Cardiac fibroblast (primary cell): ENCODE measurements at regions not wholly inside any gene's neighbourhood (a gene's known extent, or its start where the extent isn't known, plus 50 kb on each side); places are given as distances from the start of the nearest gene placed in this dataset.

Experiments used
- DNase-seq, 2 donors: peaks; one replicate each; pipeline versions ENCODE4 v3.0.0 to v3.0.0-alpha.2; 2010; ENCODE audit warnings: low read depth in 2 of 2
- H3K4me3 ChIP-seq, 2 donors: replicated peaks in 1 of 2; 1 replicate in 1 of 2; 2 replicates in 1 of 2; pipeline ENCODE4 v1.5.1; 2011; ENCODE audit warnings: low read depth in 2 of 2, low read length in 2 of 2, mild to moderate bottlenecking in 2 of 2, moderate library complexity in 1 of 2
- TF ChIP-seq, protein P1 (sequence below): IDR thresholded peaks from one replicate; pipeline ENCODE4 v1.5.1; 2011; ENCODE audit warnings: low read depth, mild to moderate bottlenecking, low read length, inconsistent platforms

DNA sequence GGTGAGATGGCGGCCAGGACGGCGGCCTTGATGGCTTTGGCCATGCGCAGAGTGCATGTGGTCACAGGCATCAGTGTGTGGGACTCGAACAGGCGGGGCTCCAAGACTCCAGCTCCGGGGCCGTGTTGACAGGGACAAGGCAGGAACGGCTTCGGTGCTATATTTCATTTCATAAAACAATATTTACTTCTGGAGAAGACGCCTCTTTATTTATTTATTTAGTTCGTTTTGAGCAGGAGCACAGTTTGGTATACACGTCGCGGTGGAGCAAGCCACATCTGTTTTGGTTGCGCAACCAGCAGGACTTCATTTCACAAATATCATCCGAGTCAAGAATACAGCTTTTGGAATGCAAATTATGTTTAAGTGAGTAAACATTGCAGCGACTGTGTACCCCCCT lies 166.7 kb upstream of the TSHZ3 start:
- peak in 1 of 2 donors; percentile 2 for DNase-seq
- TF ChIP-seq, protein P1, sequence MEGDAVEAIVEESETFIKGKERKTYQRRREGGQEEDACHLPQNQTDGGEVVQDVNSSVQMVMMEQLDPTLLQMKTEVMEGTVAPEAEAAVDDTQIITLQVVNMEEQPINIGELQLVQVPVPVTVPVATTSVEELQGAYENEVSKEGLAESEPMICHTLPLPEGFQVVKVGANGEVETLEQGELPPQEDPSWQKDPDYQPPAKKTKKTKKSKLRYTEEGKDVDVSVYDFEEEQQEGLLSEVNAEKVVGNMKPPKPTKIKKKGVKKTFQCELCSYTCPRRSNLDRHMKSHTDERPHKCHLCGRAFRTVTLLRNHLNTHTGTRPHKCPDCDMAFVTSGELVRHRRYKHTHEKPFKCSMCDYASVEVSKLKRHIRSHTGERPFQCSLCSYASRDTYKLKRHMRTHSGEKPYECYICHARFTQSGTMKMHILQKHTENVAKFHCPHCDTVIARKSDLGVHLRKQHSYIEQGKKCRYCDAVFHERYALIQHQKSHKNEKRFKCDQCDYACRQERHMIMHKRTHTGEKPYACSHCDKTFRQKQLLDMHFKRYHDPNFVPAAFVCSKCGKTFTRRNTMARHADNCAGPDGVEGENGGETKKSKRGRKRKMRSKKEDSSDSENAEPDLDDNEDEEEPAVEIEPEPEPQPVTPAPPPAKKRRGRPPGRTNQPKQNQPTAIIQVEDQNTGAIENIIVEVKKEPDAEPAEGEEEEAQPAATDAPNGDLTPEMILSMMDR, result no peak
- H3K4me3 ChIP-seq, result no peak overlapping the region

DNA sequence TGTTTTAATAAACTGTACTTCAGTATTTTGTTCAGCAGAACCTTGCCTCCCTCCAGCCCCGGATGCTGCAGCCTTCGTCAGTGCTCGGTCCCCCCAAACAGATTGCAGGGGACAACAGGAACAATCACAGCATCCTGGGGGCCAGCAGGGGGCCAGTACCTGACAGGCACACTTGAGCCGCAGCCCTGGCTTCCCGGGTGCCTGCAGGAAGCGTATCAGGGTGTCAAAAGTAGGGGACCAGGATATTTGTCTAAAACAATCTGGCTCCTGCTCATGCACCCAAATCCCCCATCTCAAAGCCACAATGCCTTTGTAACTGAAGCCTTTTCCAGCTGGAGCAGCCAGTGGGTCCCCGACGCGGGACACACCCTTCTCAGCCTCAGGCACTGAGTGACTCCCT lies 167.5 kb upstream of the TSHZ3 start:
- DNase-seq, result no peak

DNA sequence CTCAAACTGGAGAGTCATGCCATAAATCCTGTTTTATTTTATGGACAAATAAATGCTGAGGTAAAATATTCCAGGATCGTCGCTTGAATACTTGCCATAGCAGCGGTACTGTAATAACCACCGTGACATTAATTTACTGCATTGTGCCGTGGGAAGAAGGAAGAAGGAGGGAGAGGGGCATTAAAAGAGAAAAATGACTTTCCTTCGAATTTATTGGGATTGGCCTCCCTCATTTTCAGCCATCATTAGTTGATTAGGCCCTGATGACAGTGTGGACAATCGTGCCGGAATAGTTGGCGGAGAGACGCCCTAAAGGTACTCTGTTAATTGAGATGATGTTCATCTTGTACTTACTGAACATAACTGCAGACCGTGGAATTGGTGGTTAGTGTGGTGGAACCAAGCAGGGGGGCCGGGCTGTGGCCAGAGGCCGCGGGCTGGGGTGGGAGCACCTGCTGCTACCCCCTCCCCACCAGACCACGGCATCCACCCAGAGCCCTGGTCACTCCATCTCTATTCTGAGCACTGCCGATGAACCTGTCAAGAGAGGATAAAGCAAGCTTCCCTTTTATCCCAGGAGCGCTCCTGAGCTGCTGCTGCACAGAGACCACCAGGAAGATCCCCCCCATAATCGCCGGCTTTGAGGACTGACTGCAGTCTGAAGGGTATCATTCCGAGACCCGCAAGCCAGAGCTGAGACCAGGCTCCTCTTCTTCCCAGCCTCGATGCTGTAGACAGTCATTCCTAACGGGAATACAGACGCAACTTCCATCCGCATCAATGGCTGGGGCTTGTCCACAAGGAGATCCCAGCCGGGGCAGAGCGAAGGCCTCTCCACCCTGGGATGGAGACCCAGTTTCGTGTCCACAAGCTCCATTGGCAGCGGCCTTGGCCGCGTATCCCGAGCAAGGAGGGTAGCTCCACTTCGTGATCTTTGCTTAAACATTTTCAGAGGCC lies 168.3 kb upstream of the TSHZ3 start:
- TF ChIP-seq, protein P1, result no peak
- H3K4me3 ChIP-seq, result no peak overlapping the region
- DNase-seq, result no peak

More for the DNA sequence above, 167.5 kb upstream of the TSHZ3 start:
- H3K4me3 ChIP-seq, result no peak overlapping the region
- TF ChIP-seq, protein P1, result no peak

DNA sequence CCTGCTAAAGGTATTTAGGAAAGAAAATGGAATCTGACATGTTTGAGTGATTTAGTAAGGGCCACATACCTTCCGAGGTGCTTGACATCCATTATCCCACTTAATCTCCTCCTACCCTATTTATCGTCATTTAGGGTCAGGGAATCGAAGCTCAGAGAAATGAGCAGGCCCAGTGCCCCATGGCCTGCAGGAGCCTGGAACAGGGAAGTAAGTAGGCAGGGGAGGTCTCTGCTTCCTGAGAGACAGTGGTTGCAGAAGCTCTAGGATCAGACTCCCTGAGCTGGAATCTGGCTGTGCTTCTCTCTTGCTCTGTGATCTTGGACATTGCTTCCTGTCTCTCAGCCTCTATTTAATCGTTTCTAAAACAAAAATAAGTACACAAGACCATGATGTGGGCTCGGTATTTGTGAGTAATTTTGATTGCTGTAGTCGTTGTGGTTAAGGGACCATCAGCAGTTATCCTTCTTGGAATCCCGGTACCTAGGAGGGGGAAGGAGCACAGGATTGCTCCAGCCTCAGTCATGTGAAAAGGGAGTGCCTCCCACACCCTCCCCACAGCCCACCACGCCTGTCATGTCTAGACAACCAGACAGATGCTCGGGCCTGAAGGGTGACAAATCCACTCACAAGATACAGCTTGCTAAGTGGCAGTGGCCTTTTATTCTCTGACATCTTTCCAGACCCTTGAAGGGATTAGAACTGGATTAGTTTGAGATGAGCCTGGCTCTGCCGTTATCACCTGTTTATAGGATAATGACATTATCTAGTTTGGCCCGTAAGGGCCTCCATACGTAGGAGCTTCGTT lies 169.2 kb upstream of the TSHZ3 start:
- no peak for DNase-seq
- no peak overlapping the region for H3K4me3 ChIP-seq

DNA sequence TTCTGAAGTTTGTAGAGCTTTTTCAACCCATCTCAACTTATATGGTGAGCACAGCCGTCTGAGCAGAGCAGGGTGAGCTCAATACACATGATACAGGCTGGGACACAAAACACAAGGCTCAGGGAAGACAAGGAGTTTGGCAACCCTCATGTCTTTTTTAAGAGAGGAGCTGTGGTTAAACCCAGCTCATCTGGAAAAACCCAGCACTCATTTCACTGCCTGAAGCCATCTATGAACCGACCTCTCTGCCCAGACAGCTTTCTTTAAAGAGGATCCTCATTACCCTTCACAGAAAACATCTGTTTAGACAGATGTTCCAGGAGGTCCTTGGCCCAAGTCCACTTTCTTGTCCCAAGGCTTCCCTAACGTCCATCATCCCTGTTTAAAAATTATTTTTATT lies 170.0 kb upstream of the TSHZ3 start:
- TF ChIP-seq, protein P1, result no peak
- no peak overlapping the region for H3K4me3 ChIP-seq
- DNase-seq, result no peak

More for the DNA sequence above, 169.2 kb upstream of the TSHZ3 start:
- TF ChIP-seq, protein P1, result no peak

DNA sequence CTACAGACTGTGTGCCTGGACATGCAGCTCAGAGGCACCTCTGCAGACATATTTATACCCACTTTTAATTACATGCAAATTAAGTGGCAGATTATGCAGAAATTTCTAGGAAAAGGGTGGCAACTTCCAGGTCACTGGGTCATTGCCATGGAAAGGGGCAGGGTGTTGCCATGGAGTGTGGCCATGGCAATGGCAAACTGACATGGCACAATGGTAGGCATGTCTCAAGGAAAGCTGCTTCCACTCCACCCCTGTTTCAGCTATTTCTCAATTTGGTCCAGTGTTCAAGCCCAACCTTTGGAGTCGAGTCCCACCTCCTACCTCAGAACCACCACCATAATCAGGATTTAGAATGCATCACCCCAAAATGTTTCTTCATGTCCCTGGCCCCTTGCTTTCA lies 170.7 kb upstream of the TSHZ3 start:
- no peak for DNase-seq
- TF ChIP-seq, protein P1, result no peak

More for the DNA sequence above, 170.7 kb upstream of the TSHZ3 start:
- H3K4me3 ChIP-seq, result no peak overlapping the region
